DOHH2 (cell line): ENCODE measurements at regions not wholly inside any gene's neighbourhood (a gene's known extent, or its start where the extent isn't known, plus 50 kb on each side); places are given as distances from the start of the nearest gene placed in this dataset.

ENCODE experiments used
- H3F3A ChIP-seq: fragments of 200-600 bp; sonication (generic), shearing (Covaris generic); 2 replicates; pipeline ENCODE4 v1.6.0; 2016; ENCODE audit warnings: antibody characterized with exemption, mild to moderate bottlenecking; ENCODE audit not compliant: control insufficient read depth, insufficient read depth
- H3K27ac ChIP-seq: fragments of 200-600 bp; sonication (generic); 2 replicates; pipeline ENCODE4 v1.5.1; 2014; ENCODE audit warnings: low read depth, mild to moderate bottlenecking, low read length, moderate library complexity
- H3K27me3 ChIP-seq: fragments of 200-600 bp; sonication (generic); 2 replicates; pipeline ENCODE4 v1.6.1; 2014; ENCODE audit warnings: mild to moderate bottlenecking, low read length, mixed read lengths; ENCODE audit not compliant: control insufficient read depth
- H3K36me3 ChIP-seq: fragments of 200-600 bp; sonication (generic); 2 replicates; pipeline ENCODE4 v1.6.1; 2014; ENCODE audit warnings: mild to moderate bottlenecking, low read length, moderate library complexity, mixed read lengths; ENCODE audit not compliant: control insufficient read depth
- H3K4me1 ChIP-seq: fragments of 200-600 bp; sonication (generic); 2 replicates; pipeline ENCODE4 v1.6.1; 2014; ENCODE audit warnings: mild to moderate bottlenecking, low read length, mixed read lengths; ENCODE audit not compliant: control insufficient read depth
- H3K4me2 ChIP-seq: fragments of 200-600 bp; sonication (generic); 2 replicates; pipeline ENCODE4 v1.6.0; 2014; ENCODE audit warnings: mild to moderate bottlenecking, low read length, moderate library complexity
- H3K4me3 ChIP-seq: fragments of 200-600 bp; sonication (generic); 2 replicates; pipeline ENCODE4 v1.5.1; 2014; ENCODE audit warnings: mild to moderate bottlenecking, low read length, mixed read lengths
- H3K79me2 ChIP-seq: fragments of 200-600 bp; sonication (generic); 2 replicates; pipeline ENCODE4 v1.6.1; 2014; ENCODE audit warnings: mild to moderate bottlenecking, low read length, mixed read lengths; ENCODE audit not compliant: control insufficient read depth
- H3K9me2 ChIP-seq: fragments of 200-600 bp; sonication (generic); replicated peaks from 2 replicates; pipeline ENCODE4 v1.6.1; 2014; ENCODE audit warnings: mild to moderate bottlenecking, low read length, mixed read lengths; ENCODE audit not compliant: control insufficient read depth
- H3K9me3 ChIP-seq: fragments of 200-600 bp; sonication (generic); 2 replicates; pipeline ENCODE4 v1.6.1; 2014; ENCODE audit warnings: antibody characterized with exemption, low read length, mixed read lengths; ENCODE audit not compliant: control insufficient read depth, insufficient read depth
- H4K20me1 ChIP-seq: fragments of 200-600 bp; sonication (generic); 2 replicates; pipeline ENCODE4 v1.6.0; 2014; ENCODE audit warnings: low read depth, mild to moderate bottlenecking, antibody characterized with exemption, low read length, moderate library complexity; ENCODE audit not compliant: control insufficient read depth, insufficient read depth
- EZH2phosphoT487 ChIP-seq: fragments of 200-600 bp; sonication (generic); IDR thresholded peaks from 2 replicates; pipeline ENCODE4 v1.6.1; 2017; ENCODE audit warnings: borderline replicate concordance, mild to moderate bottlenecking, antibody characterized with exemption, low read length, moderate library complexity, mixed read lengths
- TF ChIP-seq, protein P1 (sequence below): fragments of 200-600 bp; sonication (generic); IDR thresholded peaks from one replicate; pipeline ENCODE4 v1.5.1; 2014; ENCODE audit warnings: antibody characterized with exemption, mild to moderate bottlenecking, low read depth, low read length; ENCODE audit not compliant: poor library complexity, severe bottlenecking

DNA sequence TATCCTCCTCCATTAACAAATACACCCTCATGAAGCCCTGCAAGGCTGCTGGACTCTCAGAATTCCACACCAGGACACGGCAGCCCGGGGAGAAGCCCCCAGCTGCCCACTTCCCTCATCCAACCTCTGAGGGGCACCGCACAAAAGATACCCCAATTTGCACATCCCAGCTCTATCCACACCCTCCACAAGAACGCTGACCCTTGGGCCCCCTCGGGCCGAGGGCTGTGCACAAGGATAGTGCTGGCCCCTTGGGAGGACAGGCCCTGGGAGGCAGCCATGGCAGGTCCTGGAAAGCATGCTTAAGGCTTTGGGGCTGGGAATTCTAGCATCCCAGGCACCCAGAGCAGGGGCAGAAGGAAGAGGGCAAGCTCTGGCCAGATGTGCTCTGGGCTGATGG lies 77.4 kb upstream of the PRNP start:
- Histone ChIP-seq H4K20me1 (no peaks in the 10 kb centered on the region), H3K9me2 (no peaks in the 10 kb centered on the region), H3K4me3 (no peak overlapping the region), H3K79me2 (no peaks in the 10 kb centered on the region), H3K27me3 (no peaks in the 10 kb centered on the region), H3K4me2 (no peak overlapping the region), H3K9me3 (no peaks in the 10 kb centered on the region), H3K36me3 (no peaks in the 10 kb centered on the region), H3K27ac (no peak overlapping the region), H3K4me1 (peaks cover 62% of the 10 kb centered on the region), H3F3A (no peaks in the 10 kb centered on the region; the same call in 1 of the 2 replicates)
- TF ChIP-seq EZH2phosphoT487, result no peak
- TF ChIP-seq, protein P1, sequence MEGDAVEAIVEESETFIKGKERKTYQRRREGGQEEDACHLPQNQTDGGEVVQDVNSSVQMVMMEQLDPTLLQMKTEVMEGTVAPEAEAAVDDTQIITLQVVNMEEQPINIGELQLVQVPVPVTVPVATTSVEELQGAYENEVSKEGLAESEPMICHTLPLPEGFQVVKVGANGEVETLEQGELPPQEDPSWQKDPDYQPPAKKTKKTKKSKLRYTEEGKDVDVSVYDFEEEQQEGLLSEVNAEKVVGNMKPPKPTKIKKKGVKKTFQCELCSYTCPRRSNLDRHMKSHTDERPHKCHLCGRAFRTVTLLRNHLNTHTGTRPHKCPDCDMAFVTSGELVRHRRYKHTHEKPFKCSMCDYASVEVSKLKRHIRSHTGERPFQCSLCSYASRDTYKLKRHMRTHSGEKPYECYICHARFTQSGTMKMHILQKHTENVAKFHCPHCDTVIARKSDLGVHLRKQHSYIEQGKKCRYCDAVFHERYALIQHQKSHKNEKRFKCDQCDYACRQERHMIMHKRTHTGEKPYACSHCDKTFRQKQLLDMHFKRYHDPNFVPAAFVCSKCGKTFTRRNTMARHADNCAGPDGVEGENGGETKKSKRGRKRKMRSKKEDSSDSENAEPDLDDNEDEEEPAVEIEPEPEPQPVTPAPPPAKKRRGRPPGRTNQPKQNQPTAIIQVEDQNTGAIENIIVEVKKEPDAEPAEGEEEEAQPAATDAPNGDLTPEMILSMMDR, result no peak

DNA sequence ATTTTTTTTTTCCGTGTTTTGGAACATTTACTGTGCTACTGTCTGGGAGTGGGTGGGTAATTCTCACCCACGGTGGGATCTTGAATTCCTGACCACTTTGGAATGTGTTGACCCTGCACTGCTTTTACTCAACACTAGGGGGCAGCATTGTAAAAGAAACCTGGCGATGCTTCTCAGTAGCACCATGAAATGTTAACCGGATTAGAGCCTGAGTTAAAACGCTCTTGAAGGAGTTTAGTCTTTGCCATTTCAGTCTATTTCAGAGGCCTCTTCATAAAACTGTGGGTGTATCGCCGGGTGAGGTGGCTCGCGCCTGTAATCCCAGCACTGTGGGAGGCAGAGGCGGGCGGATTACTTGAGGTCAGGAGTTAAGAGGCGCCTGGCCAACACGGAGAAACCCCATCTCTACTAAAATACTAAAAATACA lies 79.0 kb upstream of the PRNP start:
- Histone ChIP-seq H3K4me3 (no peak overlapping the region), H3K79me2 (no peaks in the 10 kb centered on the region), H3K9me3 (no peaks in the 10 kb centered on the region), H3K4me1 (peaks cover 46% of the 10 kb centered on the region), H3F3A (no peaks in the 10 kb centered on the region), H3K4me2 (peak overlapping the region; percentile 20), H3K36me3 (no peaks in the 10 kb centered on the region), H3K27ac (no peak overlapping the region), H3K9me2 (no peaks in the 10 kb centered on the region), H4K20me1 (no peaks in the 10 kb centered on the region), H3K27me3 (no peaks in the 10 kb centered on the region)
- TF ChIP-seq, protein P1, result peak; percentile 93
- TF ChIP-seq EZH2phosphoT487, result no peak

DNA sequence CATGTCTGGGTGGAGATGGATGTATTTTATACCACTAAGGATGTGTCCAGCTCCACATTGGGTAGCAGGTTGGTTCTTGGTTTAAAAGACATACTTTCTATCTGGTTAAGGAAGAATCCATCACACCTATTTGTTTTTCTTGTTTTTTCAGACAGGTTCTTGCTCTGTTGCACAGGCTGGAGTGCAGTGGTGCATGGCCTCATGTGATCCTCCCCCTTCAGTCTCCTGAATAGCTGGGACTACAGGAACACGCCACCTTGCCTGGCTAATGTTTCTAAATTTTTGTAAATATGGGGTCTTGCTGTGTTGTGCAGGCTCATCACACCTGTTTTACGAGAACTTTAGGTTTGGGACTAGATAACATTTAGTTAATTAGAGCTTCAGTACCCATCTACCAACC lies 80.2 kb upstream of the PRNP start:
- no peak for TF ChIP-seq EZH2phosphoT487
- TF ChIP-seq, protein P1, result no peak
- Histone ChIP-seq H3K4me2 (peak overlapping the region; percentile 51), H3K9me2 (no peaks in the 10 kb centered on the region), H3K4me3 (peak overlapping the region; percentile 31), H4K20me1 (no peaks in the 10 kb centered on the region), H3K36me3 (no peaks in the 10 kb centered on the region), H3K9me3 (no peaks in the 10 kb centered on the region), H3K27ac (peak overlapping the region; percentile 18; the same call in 1 of the 2 replicates), H3K27me3 (no peaks in the 10 kb centered on the region), H3K4me1 (peaks cover 48% of the 10 kb centered on the region), H3F3A (no peaks in the 10 kb centered on the region), H3K79me2 (no peaks in the 10 kb centered on the region)

DNA sequence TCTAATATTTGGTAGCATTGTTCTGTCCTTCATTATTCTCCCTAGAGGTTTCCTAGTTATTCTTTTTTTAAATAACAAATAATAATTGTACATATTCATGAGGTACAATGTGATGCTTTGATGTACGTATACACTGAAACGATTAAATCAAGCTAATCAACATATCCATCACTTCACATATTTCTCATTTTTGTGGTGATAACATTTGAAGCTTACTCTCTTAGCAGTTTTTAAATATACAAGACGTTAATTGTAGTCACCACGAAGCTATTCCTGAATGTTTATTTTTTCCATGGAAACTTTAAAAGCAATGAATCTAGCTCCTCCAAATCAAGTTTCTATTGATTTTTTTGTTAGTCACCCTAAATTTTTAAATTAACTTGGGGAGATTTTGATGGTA lies 81.1 kb upstream of the PRNP start:
- H3F3A ChIP-seq, result no peaks in the 10 kb centered on the region
- H3K4me3 ChIP-seq, result no peak overlapping the region
- 0 out of 2 replicates have a peak, but pooled peaks cover 3% of the 10 kb centered on the region for H3K27me3 ChIP-seq
- no peaks in the 10 kb centered on the region for H4K20me1 ChIP-seq
- no peaks in the 10 kb centered on the region for H3K79me2 ChIP-seq
- H3K27ac ChIP-seq, result no peak overlapping the region
- no peaks in the 10 kb centered on the region for H3K9me2 ChIP-seq
- H3K4me1 ChIP-seq, result peaks cover 55% of the 10 kb centered on the region
- H3K4me2 ChIP-seq, result no peak overlapping the region
- no peaks in the 10 kb centered on the region for H3K9me3 ChIP-seq
- no peaks in the 10 kb centered on the region for H3K36me3 ChIP-seq
- TF ChIP-seq, protein P1, result no peak
- no peak for TF ChIP-seq EZH2phosphoT487
